ENCODE measurements at regions not wholly inside any gene's neighbourhood (a gene's known extent, or its start where the extent isn't known, plus 50 kb on each side); places are given as distances from the start of the nearest gene placed in this dataset.
"Not testable (repeated sequence)": the region's sequence is repeated elsewhere in the genome, so short reads cannot be mapped to it uniquely, and the experiment has no call there.

- TF ChIP-seq, protein P1, sequence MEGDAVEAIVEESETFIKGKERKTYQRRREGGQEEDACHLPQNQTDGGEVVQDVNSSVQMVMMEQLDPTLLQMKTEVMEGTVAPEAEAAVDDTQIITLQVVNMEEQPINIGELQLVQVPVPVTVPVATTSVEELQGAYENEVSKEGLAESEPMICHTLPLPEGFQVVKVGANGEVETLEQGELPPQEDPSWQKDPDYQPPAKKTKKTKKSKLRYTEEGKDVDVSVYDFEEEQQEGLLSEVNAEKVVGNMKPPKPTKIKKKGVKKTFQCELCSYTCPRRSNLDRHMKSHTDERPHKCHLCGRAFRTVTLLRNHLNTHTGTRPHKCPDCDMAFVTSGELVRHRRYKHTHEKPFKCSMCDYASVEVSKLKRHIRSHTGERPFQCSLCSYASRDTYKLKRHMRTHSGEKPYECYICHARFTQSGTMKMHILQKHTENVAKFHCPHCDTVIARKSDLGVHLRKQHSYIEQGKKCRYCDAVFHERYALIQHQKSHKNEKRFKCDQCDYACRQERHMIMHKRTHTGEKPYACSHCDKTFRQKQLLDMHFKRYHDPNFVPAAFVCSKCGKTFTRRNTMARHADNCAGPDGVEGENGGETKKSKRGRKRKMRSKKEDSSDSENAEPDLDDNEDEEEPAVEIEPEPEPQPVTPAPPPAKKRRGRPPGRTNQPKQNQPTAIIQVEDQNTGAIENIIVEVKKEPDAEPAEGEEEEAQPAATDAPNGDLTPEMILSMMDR (IDR thresholded peaks at IDR 0.05; ENCODE audit: insufficient read depth, low read length, severe bottlenecking) = no peak
Observed at GRCh38 chr10:63052083-63052482, 81.0 kb upstream of the NRBF2 start.

GRCh38 chr10:63042256-63042655 lies 90.9 kb upstream of the NRBF2 start:
- Histone ChIP-seq H3K36me3 (ENCODE audit: control insufficient read depth, insufficient read depth, low read length) (no peaks in the 10 kb centered on the region), H3K4me3 (ENCODE audit: low read depth, low read length) (no peak overlapping the region), H3K27me3 (ENCODE audit: control insufficient read depth, insufficient read depth, low read length) (no peaks in the 10 kb centered on the region)
- TF ChIP-seq, protein P1 (IDR thresholded peaks at IDR 0.05; ENCODE audit: insufficient read depth, low read length, severe bottlenecking) = no peak
- no peak for FAIRE-seq
- peak; percentile 1 for DNase-seq (ENCODE audit: low read depth)

More at GRCh38 chr10:63052083-63052482, 81.0 kb upstream of the NRBF2 start:
- no peak overlapping the region for H3K4me3 ChIP-seq (ENCODE audit: low read depth, low read length)
- H3K27me3 ChIP-seq (ENCODE audit: control insufficient read depth, insufficient read depth, low read length) = no peaks in the 10 kb centered on the region
- FAIRE-seq (no peak), DNase-seq (ENCODE audit: low read depth) (no peak)
- H3K36me3 ChIP-seq (ENCODE audit: control insufficient read depth, insufficient read depth, low read length) = no peaks in the 10 kb centered on the region

GRCh38 chr10:63033616-63034185 lies 99.4 kb upstream of the NRBF2 start:
- not testable (repeated sequence) for H3K36me3 ChIP-seq (ENCODE audit: control insufficient read depth, insufficient read depth, low read length); H3K27me3 ChIP-seq (ENCODE audit: control insufficient read depth, insufficient read depth, low read length); DNase-seq (ENCODE audit: low read depth); FAIRE-seq; H3K4me3 ChIP-seq (ENCODE audit: low read depth, low read length)

DNA sequence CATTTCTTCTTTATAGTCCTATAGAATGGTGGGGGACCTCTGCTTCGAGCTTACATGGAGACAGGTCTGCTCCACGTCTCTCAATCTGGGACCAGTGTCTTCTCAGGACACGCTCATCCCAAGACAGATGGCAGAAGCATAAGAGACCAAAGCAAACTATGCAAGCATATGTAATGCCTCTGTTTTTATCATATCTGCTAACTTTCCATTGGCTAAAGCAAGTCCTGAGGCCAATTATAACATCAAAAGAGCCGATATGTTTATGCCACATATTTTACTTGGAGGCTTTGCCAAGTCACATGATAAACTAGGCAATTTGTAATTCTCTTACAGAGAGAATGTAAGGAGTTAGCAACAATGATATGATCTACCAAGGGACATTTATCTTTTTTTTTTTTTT lies 102.6 kb upstream of the NRBF2 start:
- FAIRE-seq (no peak), DNase-seq (ENCODE audit: low read depth) (no peak)
- TF ChIP-seq, protein P1 (IDR thresholded peaks at IDR 0.05; ENCODE audit: insufficient read depth, low read length, severe bottlenecking) = no peak
- Histone ChIP-seq H3K36me3 (ENCODE audit: control insufficient read depth, insufficient read depth, low read length) (no peaks in the 10 kb centered on the region), H3K4me3 (ENCODE audit: low read depth, low read length) (no peak overlapping the region), H3K27me3 (ENCODE audit: control insufficient read depth, insufficient read depth, low read length) (no peaks in the 10 kb centered on the region)

DNA sequence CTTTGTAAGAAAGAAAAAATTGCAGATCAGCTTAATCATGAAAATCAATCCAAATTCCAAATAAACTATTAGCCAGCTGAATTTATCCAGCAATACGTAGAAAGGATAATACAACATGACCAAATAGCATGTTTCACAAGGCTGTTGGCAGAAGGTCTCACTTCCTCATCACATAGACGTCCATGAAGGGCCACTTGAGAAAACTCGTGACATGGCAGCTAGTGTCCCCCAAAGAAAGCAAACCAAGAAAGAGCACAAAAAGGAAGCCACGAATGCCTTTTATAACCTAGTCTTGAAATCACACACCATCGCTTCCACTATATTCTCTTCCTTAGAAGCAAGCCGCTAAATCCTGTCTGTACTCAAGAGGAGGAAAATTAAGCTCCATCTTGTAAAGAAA lies 105.6 kb upstream of the NRBF2 start:
- FAIRE-seq = no peak
- Histone ChIP-seq H3K36me3 (ENCODE audit: control insufficient read depth, insufficient read depth, low read length) (no peaks in the 10 kb centered on the region), H3K4me3 (ENCODE audit: low read depth, low read length) (no peak overlapping the region)

GRCh38 chr10:63021225-63021624 lies 111.9 kb upstream of the NRBF2 start:
- DNase-seq (ENCODE audit: low read depth) (no peak), FAIRE-seq (no peak)
- Histone ChIP-seq H3K36me3 (ENCODE audit: control insufficient read depth, insufficient read depth, low read length) (no peaks in the 10 kb centered on the region), H3K4me3 (ENCODE audit: low read depth, low read length) (no peak overlapping the region), H3K27me3 (ENCODE audit: control insufficient read depth, insufficient read depth, low read length) (no peaks in the 10 kb centered on the region)
- TF ChIP-seq, protein P1 (IDR thresholded peaks at IDR 0.05; ENCODE audit: insufficient read depth, low read length, severe bottlenecking) = no peak

More for the DNA sequence above, 105.6 kb upstream of the NRBF2 start:
- no peaks in the 10 kb centered on the region for H3K27me3 ChIP-seq (ENCODE audit: control insufficient read depth, insufficient read depth, low read length)
- no peak for DNase-seq (ENCODE audit: low read depth)
- TF ChIP-seq, protein P1 (IDR thresholded peaks at IDR 0.05; ENCODE audit: insufficient read depth, low read length, severe bottlenecking) = no peak
